HFFc6 (cell line): ENCODE measurements at regions not wholly inside any gene's neighbourhood (a gene's known extent, or its start where the extent isn't known, plus 50 kb on each side); places are given as distances from the start of the nearest gene placed in this dataset.

Experiments used
- DNase-seq: peaks from one replicate; pipeline ENCODE4 v3.0.0-alpha.2; 2018
- H3K27ac Mint-ChIP-seq: 2 replicates; pipeline ENCODE4 v1.8.0; 2020; ENCODE audit warnings: mild to moderate bottlenecking, mixed read lengths
- H3K27me3 Mint-ChIP-seq: 2 replicates; pipeline ENCODE4 v1.8.0; 2021; ENCODE audit warnings: mild to moderate bottlenecking, moderate library complexity, mixed read lengths; ENCODE audit not compliant: insufficient read depth
- H3K36me3 Mint-ChIP-seq: 2 replicates; pipeline ENCODE4 v1.8.0; 2021; ENCODE audit warnings: low read depth, mixed read lengths
- H3K4me1 Mint-ChIP-seq: 2 replicates; pipeline ENCODE4 v1.8.0; 2020; ENCODE audit warnings: low read depth, mixed read lengths
- H3K4me3 Mint-ChIP-seq: 2 replicates; pipeline ENCODE4 v1.8.0; 2020; ENCODE audit warnings: mild to moderate bottlenecking, moderate library complexity, mixed read lengths
- H3K9me3 Mint-ChIP-seq: 2 replicates; pipeline ENCODE4 v1.8.0; 2020; ENCODE audit warnings: mild to moderate bottlenecking, mixed read lengths
- TF ChIP-seq, protein P1 (sequence below): fragments of 200-600 bp; sonication (generic); IDR thresholded peaks from 2 replicates; pipeline ENCODE4 v1.5.0; 2021; ENCODE audit warnings: antibody characterized with exemption, mild to moderate bottlenecking

DNA sequence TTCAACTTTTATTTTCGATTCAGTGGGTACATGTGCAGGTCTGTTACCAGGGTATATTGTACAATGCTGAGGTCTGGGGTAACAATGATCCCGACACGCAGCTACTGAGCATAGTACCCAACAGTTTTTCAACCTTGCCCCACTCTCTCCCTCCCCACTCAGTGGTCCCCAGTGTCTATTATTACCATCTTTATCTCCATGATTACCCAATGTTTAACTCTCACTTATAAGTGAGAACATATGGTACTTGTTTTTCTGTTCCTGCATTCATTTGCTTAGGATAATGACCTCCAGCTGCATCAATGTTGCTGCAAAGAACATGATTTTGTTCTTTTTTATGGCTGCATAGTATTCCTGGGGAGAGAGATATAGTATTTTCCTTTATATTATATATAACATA is 75.7 kb upstream of the EPHB3 start:
- no peaks in the 10 kb centered on the region for H3K4me1 Mint-ChIP-seq
- TF ChIP-seq, protein P1, sequence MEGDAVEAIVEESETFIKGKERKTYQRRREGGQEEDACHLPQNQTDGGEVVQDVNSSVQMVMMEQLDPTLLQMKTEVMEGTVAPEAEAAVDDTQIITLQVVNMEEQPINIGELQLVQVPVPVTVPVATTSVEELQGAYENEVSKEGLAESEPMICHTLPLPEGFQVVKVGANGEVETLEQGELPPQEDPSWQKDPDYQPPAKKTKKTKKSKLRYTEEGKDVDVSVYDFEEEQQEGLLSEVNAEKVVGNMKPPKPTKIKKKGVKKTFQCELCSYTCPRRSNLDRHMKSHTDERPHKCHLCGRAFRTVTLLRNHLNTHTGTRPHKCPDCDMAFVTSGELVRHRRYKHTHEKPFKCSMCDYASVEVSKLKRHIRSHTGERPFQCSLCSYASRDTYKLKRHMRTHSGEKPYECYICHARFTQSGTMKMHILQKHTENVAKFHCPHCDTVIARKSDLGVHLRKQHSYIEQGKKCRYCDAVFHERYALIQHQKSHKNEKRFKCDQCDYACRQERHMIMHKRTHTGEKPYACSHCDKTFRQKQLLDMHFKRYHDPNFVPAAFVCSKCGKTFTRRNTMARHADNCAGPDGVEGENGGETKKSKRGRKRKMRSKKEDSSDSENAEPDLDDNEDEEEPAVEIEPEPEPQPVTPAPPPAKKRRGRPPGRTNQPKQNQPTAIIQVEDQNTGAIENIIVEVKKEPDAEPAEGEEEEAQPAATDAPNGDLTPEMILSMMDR = no peak
- no peak overlapping the region for H3K27ac Mint-ChIP-seq
- H3K36me3 Mint-ChIP-seq = no peaks in the 10 kb centered on the region
- no peak for DNase-seq
- peaks cover 24% of the 10 kb centered on the region for H3K27me3 Mint-ChIP-seq
- no peak overlapping the region for H3K4me3 Mint-ChIP-seq
- no peaks in the 10 kb centered on the region for H3K9me3 Mint-ChIP-seq

DNA sequence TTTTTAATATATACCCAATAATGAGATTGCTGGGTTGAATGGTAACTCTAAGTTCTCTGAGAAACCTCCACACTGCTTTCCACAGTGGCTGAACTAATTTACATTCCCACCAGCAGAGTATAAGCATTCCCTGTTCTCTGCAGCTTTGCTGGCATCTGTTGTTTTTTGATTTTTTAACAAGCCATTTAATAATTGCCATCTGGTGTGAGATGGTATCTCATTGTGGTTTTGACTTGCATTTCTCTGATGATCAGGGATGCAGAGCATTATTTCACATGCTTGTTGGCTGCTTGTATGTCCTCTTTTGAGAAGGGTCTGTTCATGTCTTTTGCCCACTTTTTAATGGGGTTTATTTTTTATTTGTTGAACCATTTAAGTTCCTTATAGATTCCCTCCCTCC is 75.0 kb upstream of the EPHB3 start:
- no peaks in the 10 kb centered on the region for H3K4me1 Mint-ChIP-seq
- H3K9me3 Mint-ChIP-seq = no peaks in the 10 kb centered on the region
- H3K27me3 Mint-ChIP-seq = peaks cover 24% of the 10 kb centered on the region
- DNase-seq = peak; percentile 46
- no peak overlapping the region for H3K27ac Mint-ChIP-seq
- TF ChIP-seq, protein P1 = no peak
- no peak overlapping the region for H3K4me3 Mint-ChIP-seq
- no peaks in the 10 kb centered on the region for H3K36me3 Mint-ChIP-seq

GRCh38 chr3:184488577-184488976 is 73.0 kb upstream of the EPHB3 start:
- no peak overlapping the region for H3K4me3 Mint-ChIP-seq
- H3K4me1 Mint-ChIP-seq = no peaks in the 10 kb centered on the region
- H3K36me3 Mint-ChIP-seq = no peaks in the 10 kb centered on the region
- no peak for DNase-seq
- H3K27ac Mint-ChIP-seq = no peak overlapping the region
- H3K27me3 Mint-ChIP-seq = peaks cover 32% of the 10 kb centered on the region
- no peaks in the 10 kb centered on the region for H3K9me3 Mint-ChIP-seq
- TF ChIP-seq, protein P1 = no peak

- TF ChIP-seq, protein P1 = no peak
- no peaks in the 10 kb centered on the region for H3K4me1 Mint-ChIP-seq
- H3K4me3 Mint-ChIP-seq = no peak overlapping the region
- no peaks in the 10 kb centered on the region for H3K9me3 Mint-ChIP-seq
- peaks cover 39% of the 10 kb centered on the region for H3K27me3 Mint-ChIP-seq
- no peak overlapping the region for H3K27ac Mint-ChIP-seq
- no peak for DNase-seq
- H3K36me3 Mint-ChIP-seq = no peaks in the 10 kb centered on the region
These were observed 72.2 kb upstream of the EPHB3 start for GRCh38 chr3:184489268-184489841.

DNA sequence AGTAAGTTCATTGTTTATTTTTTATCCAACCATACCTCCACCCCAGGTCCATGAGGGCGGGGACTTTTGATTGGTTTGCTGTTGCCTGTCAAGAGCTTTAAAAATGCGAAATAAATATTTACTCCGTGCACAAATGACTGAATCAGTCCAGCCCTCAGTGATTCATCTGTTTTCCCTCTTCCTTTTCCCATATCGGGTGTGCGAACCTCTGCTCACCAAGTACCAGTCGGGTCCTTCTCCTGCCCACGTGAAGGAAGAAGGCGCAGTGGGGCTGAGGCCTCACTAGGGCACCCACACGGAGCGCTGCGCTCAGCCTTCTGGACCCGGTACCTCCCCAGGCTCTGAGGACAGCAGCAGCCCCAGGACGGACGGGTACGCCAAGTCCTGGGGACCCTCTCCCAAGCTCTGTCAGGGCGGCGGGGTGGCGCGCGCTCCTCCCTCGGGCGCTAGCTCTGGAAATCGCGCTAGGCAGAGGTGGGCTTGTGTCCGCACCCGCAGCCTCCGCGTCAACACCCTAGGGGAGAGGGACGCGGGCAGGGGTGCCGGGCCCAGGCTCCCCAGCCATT is 70.5 kb upstream of the EPHB3 start:
- Mint-ChIP-seq H3K4me3 (no peak overlapping the region), H3K9me3 (no peaks in the 10 kb centered on the region), H3K27ac (no peak overlapping the region), H3K27me3 (peaks cover 40% of the 10 kb centered on the region), H3K4me1 (no peaks in the 10 kb centered on the region), H3K36me3 (no peaks in the 10 kb centered on the region)
- TF ChIP-seq, protein P1 = no peak
- no peak for DNase-seq
